IPS DF 6.9 (cell line): ENCODE measurements at regions not wholly inside any gene's neighbourhood (a gene's known extent, or its start where the extent isn't known, plus 50 kb on each side); places are given as distances from the start of the nearest gene placed in this dataset.
A peak's percentile ranks its signal among the peaks of the same experiment; 100 is the strongest.

Experiments used
- DNase-seq: peaks from one replicate; pipeline ENCODE4 v3.0.0-alpha.2; 2013; ENCODE audit warnings: low read depth, low spot score
- H3K27ac ChIP-seq: one replicate; pipeline ENCODE4 v1.5.1; 2013; ENCODE audit warnings: low read length, control low read depth
- H3K27me3 ChIP-seq: 2 replicates; pipeline ENCODE4 v1.6.1; 2013; ENCODE audit warnings: mild to moderate bottlenecking, low read length; ENCODE audit not compliant: control insufficient read depth, insufficient read depth
- H3K36me3 ChIP-seq: 2 replicates; pipeline ENCODE4 v1.6.1; 2013; ENCODE audit warnings: low read length; ENCODE audit not compliant: control insufficient read depth, insufficient read depth
- H3K4me1 ChIP-seq: 2 replicates; pipeline ENCODE4 v1.6.1; 2013; ENCODE audit warnings: low read length; ENCODE audit not compliant: control insufficient read depth, insufficient read depth
- H3K4me3 ChIP-seq: 2 replicates; pipeline ENCODE4 v1.5.1; 2013; ENCODE audit warnings: mild to moderate bottlenecking, low read length
- H3K9me3 ChIP-seq: 2 replicates; pipeline ENCODE4 v1.6.1; 2013; ENCODE audit warnings: low read length, inconsistent platforms; ENCODE audit not compliant: control insufficient read depth, insufficient read depth
- WGBS: extraction: QIAGEN DNeasy Blood & Tissue Kit; methylation state at CpG from one replicate; pipeline ENCODE4 v1.1.7; 2013; ENCODE audit warnings: mixed read lengths, missing lambda C conversion rate; ENCODE audit not compliant: insufficient read length, insufficient coverage; 5-methylcytosine and 5-hydroxymethylcytosine counted together

DNA sequence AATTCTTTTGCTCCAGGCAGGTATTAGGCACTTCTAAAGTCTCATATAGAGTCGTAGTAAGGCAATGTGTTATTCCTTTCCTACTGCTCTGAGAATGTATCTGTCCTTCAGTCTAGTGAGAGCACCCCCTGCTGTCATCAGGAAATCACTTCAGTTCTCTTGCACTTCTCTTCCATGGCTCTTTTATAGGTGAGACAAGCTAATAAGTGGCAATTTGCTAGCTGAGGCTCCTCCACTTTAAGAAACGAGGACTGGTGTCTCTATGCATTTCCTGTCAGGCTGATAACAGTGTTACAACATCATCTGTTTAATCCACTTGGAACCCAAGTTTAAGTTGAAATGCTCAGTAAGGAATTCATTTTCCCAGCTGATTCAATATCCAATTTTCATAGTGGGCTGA is 350.6 kb downstream of the TFEC start:
- no peak overlapping the region for H3K27ac ChIP-seq
- H3K9me3 ChIP-seq = no peaks in the 10 kb centered on the region
- H3K4me1 ChIP-seq = no peaks in the 10 kb centered on the region
- peak; percentile 16 for DNase-seq
- H3K36me3 ChIP-seq = no peaks in the 10 kb centered on the region
- WGBS = no CpG with 5 or more reads among the region's 2 CpGs
- H3K4me3 ChIP-seq = no peak overlapping the region
- no peaks in the 10 kb centered on the region for H3K27me3 ChIP-seq

DNA sequence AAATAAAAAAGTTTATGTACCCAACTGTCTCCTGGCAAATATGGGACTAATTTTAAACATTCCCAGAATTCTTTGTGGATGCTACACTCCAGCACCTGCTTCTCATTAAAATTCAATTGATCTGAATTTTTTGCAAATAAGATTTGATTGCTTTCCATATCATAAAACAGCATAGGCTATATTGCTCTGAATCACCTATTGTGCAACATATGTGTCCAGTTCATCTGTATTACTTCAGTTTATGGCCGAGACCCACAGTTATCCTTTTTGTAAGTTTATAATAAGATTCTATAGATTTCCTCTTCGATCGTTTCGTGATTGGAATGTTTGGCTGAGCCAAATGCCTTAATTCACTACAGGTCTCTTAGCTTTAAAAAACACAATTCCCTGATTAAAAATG is 351.1 kb downstream of the TFEC start:
- DNase-seq = no peak
- no peak overlapping the region for H3K4me3 ChIP-seq
- no peak overlapping the region for H3K27ac ChIP-seq
- WGBS = no CpG with 5 or more reads among the region's 4 CpGs
- no peaks in the 10 kb centered on the region for H3K36me3 ChIP-seq
- no peaks in the 10 kb centered on the region for H3K4me1 ChIP-seq
- no peaks in the 10 kb centered on the region for H3K27me3 ChIP-seq
- H3K9me3 ChIP-seq = no peaks in the 10 kb centered on the region

DNA sequence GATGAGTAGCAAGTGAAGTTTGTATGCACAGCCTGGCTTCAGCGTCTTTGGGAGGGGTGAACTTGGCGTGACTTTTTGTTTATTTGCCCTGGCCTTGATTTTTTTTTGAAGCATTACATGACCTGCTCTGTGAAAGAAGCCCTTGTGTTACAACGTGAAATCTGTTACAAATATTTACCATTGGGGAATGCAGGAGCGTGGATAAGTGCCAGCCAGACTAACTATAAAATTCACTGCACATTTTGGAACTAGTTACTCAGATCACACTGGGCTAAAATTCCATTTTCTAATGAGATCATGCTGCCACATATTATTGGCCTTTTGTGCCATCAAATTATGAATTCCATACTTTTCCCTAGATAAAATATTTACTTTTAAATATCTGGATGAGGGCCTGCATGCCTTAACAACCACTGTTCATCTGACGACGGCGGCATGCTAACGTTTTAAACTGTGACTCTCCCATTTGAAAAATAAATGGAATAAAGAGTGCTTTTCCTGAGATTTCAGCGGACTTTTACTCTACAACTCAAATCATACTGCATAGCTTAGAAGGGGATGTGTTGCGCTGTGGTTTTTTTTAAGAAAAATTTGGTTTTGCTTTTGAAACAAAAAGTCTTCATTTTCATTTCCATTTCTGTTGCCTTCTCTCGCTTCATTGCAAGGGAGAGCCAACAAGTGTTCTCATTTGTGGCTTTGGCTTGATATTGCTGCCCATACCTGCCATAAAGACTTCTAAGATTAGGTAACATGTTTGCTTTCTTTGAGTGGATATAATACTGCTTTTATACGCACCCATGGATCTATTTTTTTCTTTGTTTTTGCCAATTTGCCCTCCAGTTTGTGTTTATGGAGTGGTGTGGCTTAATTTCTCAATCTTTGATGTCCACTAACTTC is 352.2 kb downstream of the TFEC start:
- no peak overlapping the region for H3K27ac ChIP-seq
- DNase-seq = no peak

DNA sequence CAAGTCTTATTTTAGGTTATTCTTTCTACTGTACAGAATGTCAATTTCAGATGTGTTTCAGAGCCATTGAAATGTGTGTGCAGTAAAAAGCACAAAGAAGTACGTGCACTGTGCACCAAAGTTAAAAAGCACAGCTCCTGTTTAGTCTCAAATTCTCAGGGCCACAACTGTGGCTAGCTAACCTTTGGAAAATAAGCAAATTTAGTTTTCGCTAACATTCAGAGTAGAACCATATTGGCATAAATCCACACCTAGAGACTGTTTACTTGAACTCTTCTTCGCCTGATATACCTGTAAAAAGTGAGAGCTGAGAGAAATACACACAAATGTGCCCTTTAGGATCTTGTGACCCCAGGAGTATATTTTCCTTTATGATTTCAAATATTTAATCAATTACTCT is 353.9 kb downstream of the TFEC start:
- Histone ChIP-seq H3K4me1 (no peaks in the 10 kb centered on the region), H3K9me3 (no peaks in the 10 kb centered on the region), H3K4me3 (no peak overlapping the region), H3K27me3 (no peaks in the 10 kb centered on the region), H3K36me3 (no peaks in the 10 kb centered on the region), H3K27ac (no peak overlapping the region)
- DNase-seq = no peak
- no CpG with 5 or more reads among the region's 3 CpGs for WGBS

More for the DNA sequence above, 352.2 kb downstream of the TFEC start:
- no peaks in the 10 kb centered on the region for H3K4me1 ChIP-seq
- no CpG with 5 or more reads among the region's 12 CpGs for WGBS
- no peaks in the 10 kb centered on the region for H3K9me3 ChIP-seq
- no peak overlapping the region for H3K4me3 ChIP-seq
- no peaks in the 10 kb centered on the region for H3K27me3 ChIP-seq
- H3K36me3 ChIP-seq = no peaks in the 10 kb centered on the region

DNA sequence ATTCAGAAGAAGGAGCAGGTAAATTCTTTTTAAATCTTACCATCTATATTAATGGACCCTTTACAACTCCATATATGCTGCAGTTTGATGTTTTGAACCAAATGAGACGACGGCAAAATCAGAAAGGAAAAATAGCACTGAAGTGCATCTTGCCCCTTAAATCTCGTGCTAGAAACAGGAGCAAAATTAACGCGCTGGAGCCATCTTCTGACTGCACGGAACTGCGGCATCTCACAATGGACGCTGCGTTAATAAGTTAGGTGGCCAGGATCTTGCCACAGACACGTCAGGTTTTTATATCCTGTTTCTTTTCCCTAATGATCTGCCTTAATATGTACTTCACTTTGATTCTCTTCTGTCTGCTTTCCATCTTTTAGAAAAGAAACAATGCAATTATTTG is 354.5 kb downstream of the TFEC start:
- Histone ChIP-seq H3K9me3 (no peaks in the 10 kb centered on the region), H3K4me1 (no peaks in the 10 kb centered on the region), H3K4me3 (no peak overlapping the region), H3K36me3 (no peaks in the 10 kb centered on the region), H3K27ac (no peak overlapping the region), H3K27me3 (no peaks in the 10 kb centered on the region)
- DNase-seq = no peak
- WGBS = no CpG with 5 or more reads among the region's 10 CpGs

DNA sequence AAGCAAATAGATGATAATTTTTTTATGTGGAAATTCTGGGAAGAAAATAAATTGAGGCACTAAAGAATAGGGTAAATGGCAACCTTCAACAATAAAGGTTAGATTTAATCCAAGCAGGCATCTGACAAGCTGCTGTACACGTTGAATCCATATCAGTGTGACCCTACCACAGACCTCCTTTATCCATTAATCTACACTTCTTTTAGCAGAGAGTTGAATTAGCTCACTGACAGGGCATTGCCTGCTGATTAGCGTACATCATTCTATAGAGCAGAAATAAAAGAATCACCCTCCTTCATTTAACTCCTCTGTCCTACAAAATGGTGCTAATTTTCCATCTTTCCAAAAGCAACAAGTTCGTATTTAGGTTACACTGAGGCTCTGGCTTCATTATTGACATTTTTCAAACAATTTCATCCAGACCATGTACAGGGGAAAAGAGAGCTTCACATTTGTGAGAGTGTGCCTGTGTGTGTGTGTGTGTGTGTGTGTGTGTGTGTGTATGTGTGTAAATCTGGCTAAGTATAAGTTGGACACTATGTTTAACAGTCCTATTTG is 356.0 kb downstream of the TFEC start:
- no peaks in the 10 kb centered on the region for H3K9me3 ChIP-seq
- DNase-seq = no peak
- H3K4me3 ChIP-seq = no peak overlapping the region
- H3K36me3 ChIP-seq = no peaks in the 10 kb centered on the region
- WGBS = no CpG with 5 or more reads among the region's 3 CpGs
- no peaks in the 10 kb centered on the region for H3K4me1 ChIP-seq
- no peak overlapping the region for H3K27ac ChIP-seq
- no peaks in the 10 kb centered on the region for H3K27me3 ChIP-seq

DNA sequence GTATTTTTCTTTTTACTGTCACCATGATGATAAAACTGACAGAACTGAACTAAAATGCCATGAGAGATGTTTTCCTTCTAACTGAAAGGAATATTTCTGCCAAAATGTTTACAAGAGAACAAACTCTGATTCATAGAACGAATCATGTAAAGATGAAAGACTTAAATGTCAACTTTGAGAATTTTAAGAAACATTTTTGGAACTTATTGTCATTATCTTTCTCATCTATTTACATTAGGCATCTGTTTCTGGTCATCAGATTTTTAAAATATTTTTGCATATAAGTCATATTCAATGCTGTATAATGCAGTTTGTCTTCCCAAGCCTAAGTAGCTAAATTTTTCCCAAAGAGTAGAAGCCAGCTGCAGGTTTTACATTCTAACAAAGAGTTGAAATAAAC is 358.5 kb downstream of the TFEC start:
- H3K27me3 ChIP-seq = no peaks in the 10 kb centered on the region
- H3K9me3 ChIP-seq = no peaks in the 10 kb centered on the region
- no peaks in the 10 kb centered on the region for H3K36me3 ChIP-seq
- no peaks in the 10 kb centered on the region for H3K4me1 ChIP-seq
- no CpG with 5 or more reads among the region's 1 CpG for WGBS
- H3K4me3 ChIP-seq = no peak overlapping the region
- no peak overlapping the region for H3K27ac ChIP-seq
- DNase-seq = no peak

DNA sequence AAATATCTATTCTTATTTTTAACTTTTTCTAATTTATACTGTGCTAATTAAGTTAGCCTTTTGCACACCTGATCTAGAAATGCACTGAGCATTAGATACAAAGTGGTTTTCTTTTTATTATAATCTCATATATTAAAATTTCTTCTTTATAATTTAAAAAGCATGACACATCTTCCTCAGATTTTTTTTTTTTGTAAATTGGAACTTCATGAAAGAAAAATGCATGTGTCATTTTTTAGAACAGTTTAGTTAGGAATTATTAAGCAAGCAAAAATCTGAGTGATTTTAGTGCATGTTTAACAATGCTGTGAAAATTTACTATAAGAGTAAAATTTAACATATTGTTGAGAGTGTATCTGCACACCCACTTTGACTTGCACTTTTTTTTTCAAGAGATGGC is 367.9 kb downstream of the TFEC start:
- H3K27ac ChIP-seq = no peak overlapping the region

DNA sequence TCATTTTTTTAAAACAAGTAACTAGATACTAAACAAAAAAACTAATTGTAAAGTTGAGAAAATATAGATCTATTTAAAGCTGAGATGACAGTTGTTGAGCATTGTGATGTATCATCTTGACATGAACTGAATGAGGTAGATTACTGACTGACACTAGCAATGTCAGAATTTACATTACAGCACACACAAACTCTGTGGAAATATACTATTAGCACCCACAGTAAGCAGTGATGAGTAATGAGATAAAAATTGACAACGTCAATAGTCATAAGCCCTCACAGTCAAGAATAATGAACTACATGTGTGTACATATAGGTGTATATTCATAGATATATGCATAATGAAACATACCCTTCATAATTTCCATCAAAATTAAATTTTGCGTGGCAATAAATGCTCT is 368.4 kb downstream of the TFEC start:
- WGBS = no CpG with 5 or more reads among the region's 2 CpGs

More for the DNA sequence above, 367.9 kb downstream of the TFEC start:
- DNase-seq = no peak
- Histone ChIP-seq H3K4me1 (no peaks in the 10 kb centered on the region), H3K9me3 (no peaks in the 10 kb centered on the region), H3K27me3 (no peaks in the 10 kb centered on the region), H3K36me3 (no peaks in the 10 kb centered on the region), H3K4me3 (no peak overlapping the region)

DNA sequence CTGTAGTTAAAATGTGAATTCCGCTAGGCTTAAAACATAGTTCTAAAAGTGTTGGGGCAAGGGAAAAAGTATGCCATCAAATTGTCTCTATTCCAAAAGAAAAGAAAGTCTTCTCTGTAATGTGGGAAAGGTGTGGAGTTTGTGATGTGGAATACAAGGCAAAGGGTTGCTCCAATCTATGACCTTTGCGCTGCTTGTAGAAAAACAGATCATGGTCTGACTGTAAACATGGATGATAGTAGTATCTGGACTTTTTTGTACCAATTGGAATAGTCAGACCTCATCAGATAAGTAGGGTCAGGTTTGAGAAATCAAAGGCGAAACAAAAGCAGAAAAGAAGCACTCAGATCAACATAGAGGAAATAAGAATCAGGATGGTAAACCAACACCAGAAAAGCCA is 372.3 kb downstream of the TFEC start:
- no peak for DNase-seq
- no peaks in the 10 kb centered on the region for H3K36me3 ChIP-seq
- H3K4me3 ChIP-seq = no peak overlapping the region
- H3K4me1 ChIP-seq = no peaks in the 10 kb centered on the region
- no peaks in the 10 kb centered on the region for H3K9me3 ChIP-seq
- no peak overlapping the region for H3K27ac ChIP-seq
- no peaks in the 10 kb centered on the region for H3K27me3 ChIP-seq
- no CpG with 5 or more reads among the region's 3 CpGs for WGBS

More for the DNA sequence above, 368.4 kb downstream of the TFEC start:
- no peak overlapping the region for H3K27ac ChIP-seq
- H3K4me1 ChIP-seq = no peaks in the 10 kb centered on the region
- H3K4me3 ChIP-seq = no peak overlapping the region
- DNase-seq = no peak
- H3K27me3 ChIP-seq = no peaks in the 10 kb centered on the region
- no peaks in the 10 kb centered on the region for H3K9me3 ChIP-seq
- no peaks in the 10 kb centered on the region for H3K36me3 ChIP-seq
